GM23338 (cell line): ENCODE measurements at regions not wholly inside any gene's neighbourhood (a gene's known extent, or its start where the extent isn't known, plus 50 kb on each side); places are given as distances from the start of the nearest gene placed in this dataset.

Source experiments
- CTCF ChIP-seq, 2 experiments: fragments of 200-600 bp in 1 of 2; sonication (generic) in 1 of 2; conservative IDR thresholded peaks; 2 replicates each; pipeline versions ENCODE4 v1.5.1 to v1.6.1; 2016 to 2017; ENCODE audit warnings: antibody characterized with exemption in 2 of 2, low read depth in 2 of 2, mild to moderate bottlenecking in 2 of 2, moderate library complexity in 1 of 2
- EZH2 ChIP-seq: fragments of 200-600 bp; sonication (generic); IDR thresholded peaks from one replicate; pipeline ENCODE4 v1.8.0; 2017; ENCODE audit warnings: antibody characterized with exemption, mild to moderate bottlenecking, low read depth; ENCODE audit not compliant: unreplicated experiment
- POLR2AphosphoS5 ChIP-seq: IDR thresholded peaks from 2 replicates; pipeline ENCODE4 v1.6.1; 2016; ENCODE audit warnings: antibody characterized with exemption, low read depth

GRCh38 chr15:29612096-29612495 is 210.2 kb downstream of the TJP1 start:
- TF ChIP-seq CTCF (conservative IDR thresholded peaks at IDR 0.05; ENCODE audit: low read depth in 2 of 2) (no peak), EZH2 (no peak), POLR2AphosphoS5 (no peak)
